T-helper 2 cell treated with Interferon-gamma antibody and Interleukin-4, amounts not matched to agents 100 ng/mL and 5 ng/mL, for 36 hours (primary cell): ENCODE measurements at regions not wholly inside any gene's neighbourhood (a gene's known extent, or its start where the extent isn't known, plus 50 kb on each side); places are given as distances from the start of the nearest gene placed in this dataset.

Source experiments
- intact Hi-C: fragments of 100-400 bp; cut with micrococcal nuclease; formaldehyde crosslinking; loops from one replicate; pipeline ENCODE4 v1.15.1; 2023

GRCh38 chr3:176574786-176575185 is 622.5 kb downstream of the TBL1XR1 start:
- intact Hi-C loops = no loop called here

GRCh38 chr3:176571926-176572325 is 625.4 kb downstream of the TBL1XR1 start:
- intact Hi-C loops = no loop called here

- intact Hi-C loops = no loop called here
Observed at GRCh38 chr3:176570992-176571391, 626.3 kb downstream of the TBL1XR1 start.

GRCh38 chr3:176568189-176568588 is 629.1 kb downstream of the TBL1XR1 start:
- intact Hi-C loops = no loop called here

GRCh38 chr3:176566757-176567156 is 630.5 kb downstream of the TBL1XR1 start:
- intact Hi-C loops = no loop called here

GRCh38 chr3:176562331-176562730 is 635.0 kb downstream of the TBL1XR1 start:
- intact Hi-C loops = no loop called here

- intact Hi-C loops = no loop called here
Observed at GRCh38 chr3:176561826-176562225, 635.5 kb downstream of the TBL1XR1 start.

- intact Hi-C loops = no loop called here
Observed at GRCh38 chr3:176554791-176555654, 642.3 kb downstream of the TBL1XR1 start.

- intact Hi-C loops = no loop called here
Observed at GRCh38 chr3:176554264-176554663, 643.0 kb downstream of the TBL1XR1 start.

- intact Hi-C loops = no loop called here
Observed at GRCh38 chr3:176526942-176527341, 670.3 kb downstream of the TBL1XR1 start.

- intact Hi-C loops = no loop called here
Observed at GRCh38 chr3:176526225-176526624, 671.1 kb downstream of the TBL1XR1 start.

GRCh38 chr3:176523114-176523513 is 674.2 kb downstream of the TBL1XR1 start:
- intact Hi-C loops = no loop called here

- intact Hi-C loops = no loop called here
Observed at GRCh38 chr3:176522436-176522835, 674.8 kb downstream of the TBL1XR1 start.

GRCh38 chr3:176521531-176522175 is 675.6 kb downstream of the TBL1XR1 start:
- intact Hi-C loops = no loop called here

GRCh38 chr3:176514297-176514696 is 683.0 kb downstream of the TBL1XR1 start:
- intact Hi-C loops = no loop called here

- intact Hi-C loops = no loop called here
Observed at GRCh38 chr3:176513604-176514003, 683.7 kb downstream of the TBL1XR1 start.

- intact Hi-C loops = no loop called here
Observed at GRCh38 chr3:176512037-176512436, 685.2 kb downstream of the TBL1XR1 start.

GRCh38 chr3:176510097-176510496 is 687.2 kb downstream of the TBL1XR1 start:
- intact Hi-C loops = no loop called here

- intact Hi-C loops = no loop called here
Observed at GRCh38 chr3:176505878-176506621, 691.2 kb downstream of the TBL1XR1 start.

GRCh38 chr3:176491084-176491483 is 706.2 kb downstream of the TBL1XR1 start:
- intact Hi-C loops = no loop called here

- intact Hi-C loops = no loop called here
Observed at GRCh38 chr3:176490357-176490756, 706.9 kb downstream of the TBL1XR1 start.

GRCh38 chr3:176479248-176479647 is 718.0 kb downstream of the TBL1XR1 start:
- intact Hi-C loops = no loop called here
